Common myeloid progenitor, CD34-positive (primary cell): ENCODE measurements at regions not wholly inside any gene's neighbourhood (a gene's known extent, or its start where the extent isn't known, plus 50 kb on each side); places are given as distances from the start of the nearest gene placed in this dataset.

Experiments used
- CTCF ChIA-PET: fragments of 350-600 bp; sonication (Branson Sonifier 250); formaldehyde crosslinking; loops from one replicate; lab custom pipeline; 2021; ENCODE audit warnings: antibody characterized with exemption; lab: Charles Lee
- POLR2A ChIA-PET: fragments of 350-600 bp; sonication (Branson Sonifier 250); formaldehyde crosslinking; loops from one replicate; lab custom pipeline; 2021; ENCODE audit warnings: antibody characterized with exemption; lab: Charles Lee
- DNase-seq, 3 donors: peaks; one replicate each; pipeline versions ENCODE4 v3.0.0 to v3.0.0-alpha.2; 2013
- H3K27ac ChIP-seq, 2 experiments: 1 replicate in 1 of 2; 2 replicates in 1 of 2; pipeline ENCODE4 v1.7.0; 2013; ENCODE audit warnings: inconsistent platforms in 2 of 2, low read length in 2 of 2, mild to moderate bottlenecking in 2 of 2, low read depth in 1 of 2, moderate library complexity in 1 of 2; ENCODE audit not compliant: severe bottlenecking in 2 of 2, insufficient read depth in 1 of 2, poor library complexity in 1 of 2
- H3K27me3 ChIP-seq, 5 experiments: replicated peaks in 2 of 5; 1 replicate in 3 of 5; 2 replicates in 2 of 5; pipeline versions ENCODE4 v1.6.1 to v1.7.0; 2013; ENCODE audit warnings: low read length in 4 of 5, mild to moderate bottlenecking in 2 of 5, moderate library complexity in 2 of 5, inconsistent platforms in 1 of 5; ENCODE audit not compliant: insufficient read depth in 5 of 5, control insufficient read depth in 4 of 5
- H3K36me3 ChIP-seq, 4 experiments: 1 replicate in 2 of 4; 2 replicates in 2 of 4; pipeline versions ENCODE4 v1.6.1 to v1.7.0; 2013; ENCODE audit warnings: low read length in 3 of 4, control low read depth in 1 of 4, mild to moderate bottlenecking in 1 of 4; ENCODE audit not compliant: control insufficient read depth in 4 of 4, insufficient read depth in 4 of 4
- H3K4me1 ChIP-seq, 4 experiments: 1 replicate in 3 of 4; 2 replicates in 1 of 4; pipeline versions ENCODE4 v1.6.1 to v1.7.1; 2013; ENCODE audit warnings: low read length in 3 of 4, mild to moderate bottlenecking in 3 of 4, control low read depth in 1 of 4, inconsistent platforms in 1 of 4, moderate library complexity in 1 of 4; ENCODE audit not compliant: control insufficient read depth in 4 of 4, insufficient read depth in 4 of 4; ENCODE audit errors: control extremely low read depth in 1 of 4
- H3K4me3 ChIP-seq, 7 experiments: 1 replicate in 4 of 7; 2 replicates in 3 of 7; pipeline versions ENCODE4 v1.5.1 to v1.7.0; 2013; ENCODE audit warnings: mild to moderate bottlenecking in 7 of 7, low read length in 6 of 7, moderate library complexity in 6 of 7, inconsistent platforms in 2 of 7, low read depth in 2 of 7, control low read depth in 1 of 7; ENCODE audit not compliant: insufficient read depth in 4 of 7, control insufficient read depth in 1 of 7; ENCODE audit errors: extremely low read depth in 1 of 7
- H3K9me3 ChIP-seq, 5 experiments: 1 replicate in 4 of 5; 2 replicates in 1 of 5; pipeline versions ENCODE4 v1.6.1 to v1.7.1; 2013; ENCODE audit warnings: low read length in 4 of 5, mild to moderate bottlenecking in 2 of 5, inconsistent platforms in 1 of 5, low read depth in 1 of 5, moderate library complexity in 1 of 5; ENCODE audit not compliant: control insufficient read depth in 4 of 5, insufficient read depth in 2 of 5; ENCODE audit errors: control extremely low read depth in 1 of 5
- WGBS: methylation state at CpG from one replicate; pipeline ENCODE4 v1.1.5; 2013; ENCODE audit not compliant: insufficient coverage; 5-methylcytosine and 5-hydroxymethylcytosine counted together

- no peaks in the 10 kb centered on the region for H3K9me3 ChIP-seq
- H3K27me3 ChIP-seq = no peaks in the 10 kb centered on the region
- no peaks in the 10 kb centered on the region for H3K36me3 ChIP-seq
- DNase-seq = no peak
- no CpG with 5 or more reads among the region's 1 CpG for WGBS
- H3K27ac ChIP-seq = no peak overlapping the region
- peaks cover 0 to 6% (median 0%) of the 10 kb centered on the region in 4 experiments for H3K4me1 ChIP-seq
- ChIA-PET CTCF (interaction anchor here (1.0 kb wide), 1 partner anchor 70 kb away, joined by 3 read pairs; no protein-coding TSS in a partner anchor), POLR2A (no interaction called here)
- no peak overlapping the region for H3K4me3 ChIP-seq
These were observed 147.8 kb downstream of the OMA1 start for GRCh38 chr1:58398714-58399113.

- no peak for DNase-seq
- peaks cover 0 to 6% (median 2%) of the 10 kb centered on the region in 4 experiments for H3K4me1 ChIP-seq
- H3K9me3 ChIP-seq = no peaks in the 10 kb centered on the region
- WGBS = 100% methylated on average over 6 of the region's 9 CpGs
- no peak overlapping the region for H3K27ac ChIP-seq
- CTCF ChIA-PET = no interaction called here
- no peak overlapping the region for H3K4me3 ChIP-seq
- H3K36me3 ChIP-seq = no peaks in the 10 kb centered on the region
- POLR2A ChIA-PET = no interaction called here
- no peaks in the 10 kb centered on the region for H3K27me3 ChIP-seq
These were observed 149.2 kb downstream of the OMA1 start for GRCh38 chr1:58397187-58397820.

DNA sequence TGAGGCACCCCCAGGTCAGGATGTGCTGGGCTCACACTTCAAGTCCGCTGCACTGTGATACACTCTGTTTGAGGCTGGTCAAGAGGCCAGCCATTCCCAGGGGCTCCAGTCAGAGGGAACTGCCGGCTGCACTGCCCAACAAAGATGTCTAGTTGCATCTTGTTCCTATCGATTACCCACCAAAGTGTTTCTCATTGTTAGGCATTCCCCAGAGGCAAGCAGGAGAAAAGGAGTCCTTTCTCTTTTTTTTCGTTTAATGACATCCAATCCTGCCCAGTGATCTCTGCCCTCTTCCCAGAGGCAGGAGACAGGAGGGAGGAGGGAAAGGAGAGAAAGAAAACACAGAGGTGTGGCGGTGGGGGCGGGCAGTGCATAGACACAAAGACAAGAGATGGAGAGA lies 150.4 kb downstream of the OMA1 start:
- POLR2A ChIA-PET = no interaction called here
- no peak overlapping the region for H3K27ac ChIP-seq
- WGBS = 100% methylated on average over 5 of the region's 6 CpGs

GRCh38 chr1:58395355-58395754 lies 151.2 kb downstream of the OMA1 start:
- no CpG with 5 or more reads among the region's 2 CpGs for WGBS
- no peak for DNase-seq
- H3K36me3 ChIP-seq = no peaks in the 10 kb centered on the region
- ChIA-PET POLR2A (no interaction called here), CTCF (no interaction called here)
- no peaks in the 10 kb centered on the region for H3K9me3 ChIP-seq
- peaks cover 5 to 20% (median 13%) of the 10 kb centered on the region in 4 experiments for H3K4me1 ChIP-seq
- H3K4me3 ChIP-seq = no peak overlapping the region
- no peaks in the 10 kb centered on the region for H3K27me3 ChIP-seq
- no peak overlapping the region for H3K27ac ChIP-seq

More for the DNA sequence above, 150.4 kb downstream of the OMA1 start:
- no peak for DNase-seq
- no peaks in the 10 kb centered on the region for H3K27me3 ChIP-seq
- H3K36me3 ChIP-seq = no peaks in the 10 kb centered on the region
- H3K9me3 ChIP-seq = no peaks in the 10 kb centered on the region
- H3K4me3 ChIP-seq = no peak overlapping the region
- CTCF ChIA-PET = no interaction called here
- peaks cover 3 to 14% (median 10%) of the 10 kb centered on the region in 4 experiments for H3K4me1 ChIP-seq

- CTCF ChIA-PET = no interaction called here
These were observed 154.4 kb downstream of the OMA1 start for GRCh38 chr1:58392083-58392482.

GRCh38 chr1:58391514-58391913 lies 155.0 kb downstream of the OMA1 start:
- H3K27ac ChIP-seq = no peak overlapping the region
- H3K9me3 ChIP-seq = no peaks in the 10 kb centered on the region
- no peaks in the 10 kb centered on the region for H3K27me3 ChIP-seq
- peak in 1 of 3 donors; percentile 1 for DNase-seq
- WGBS = 90% methylated on average over 1 of the region's 3 CpGs
- CTCF ChIA-PET = no interaction called here
- no peaks in the 10 kb centered on the region for H3K36me3 ChIP-seq
- no peak overlapping the region for H3K4me3 ChIP-seq
- POLR2A ChIA-PET = no interaction called here
- H3K4me1 ChIP-seq = peaks cover 5 to 20% (median 13%) of the 10 kb centered on the region in 4 experiments

More at GRCh38 chr1:58392083-58392482, 154.4 kb downstream of the OMA1 start:
- POLR2A ChIA-PET = no interaction called here
- H3K27me3 ChIP-seq = no peaks in the 10 kb centered on the region
- peaks cover 5 to 20% (median 13%) of the 10 kb centered on the region in 4 experiments for H3K4me1 ChIP-seq
- 66% methylated on average over 6 of the region's 6 CpGs for WGBS
- H3K4me3 ChIP-seq = no peak overlapping the region
- H3K27ac ChIP-seq = no peak overlapping the region
- DNase-seq = peak in 1 of 3 donors; percentile 8
- no peaks in the 10 kb centered on the region for H3K36me3 ChIP-seq
- H3K9me3 ChIP-seq = no peaks in the 10 kb centered on the region

- H3K4me1 ChIP-seq = peaks cover 5 to 20% (median 13%) of the 10 kb centered on the region in 4 experiments
- ChIA-PET CTCF (no interaction called here), POLR2A (no interaction called here)
- 25% methylated on average over 4 of the region's 5 CpGs for WGBS
- DNase-seq = peak; percentile 14 to 73 (median 66)
- no peaks in the 10 kb centered on the region for H3K27me3 ChIP-seq
- H3K9me3 ChIP-seq = no peaks in the 10 kb centered on the region
- H3K27ac ChIP-seq = no peak overlapping the region
- H3K4me3 ChIP-seq = no peak overlapping the region
- no peaks in the 10 kb centered on the region for H3K36me3 ChIP-seq
These were observed 155.5 kb downstream of the OMA1 start for GRCh38 chr1:58391056-58391455.
